ENCODE measurements at regions not wholly inside any gene's neighbourhood (a gene's known extent, or its start where the extent isn't known, plus 50 kb on each side); places are given as distances from the start of the nearest gene placed in this dataset.
"Not testable (repeated sequence)": the region's sequence is repeated elsewhere in the genome, so short reads cannot be mapped to it uniquely, and the experiment has no call there.

DNA sequence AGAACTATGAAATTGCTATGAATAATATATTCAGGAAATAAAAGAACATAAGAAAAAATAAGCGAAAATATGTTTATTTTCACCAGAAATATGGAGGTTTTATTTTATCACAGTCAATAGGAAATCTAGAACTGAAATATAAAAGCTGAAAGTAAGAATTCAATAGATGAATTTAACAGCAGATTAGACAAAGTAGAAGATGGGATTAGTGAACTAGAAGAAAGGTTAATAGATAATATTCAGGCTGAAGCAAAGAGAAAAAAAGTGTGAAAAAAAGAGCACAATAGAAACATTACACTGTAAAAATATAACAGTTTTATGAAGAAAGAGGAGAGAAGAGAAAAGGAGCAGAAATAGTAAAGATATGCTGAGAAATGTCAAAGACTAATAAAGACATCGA, 1152.1 kb downstream of the FAT4 start:
- no peak for DNase-seq

GRCh38 chr4:126468144-126468543, 1153.4 kb downstream of the FAT4 start:
- no peak for DNase-seq

DNA sequence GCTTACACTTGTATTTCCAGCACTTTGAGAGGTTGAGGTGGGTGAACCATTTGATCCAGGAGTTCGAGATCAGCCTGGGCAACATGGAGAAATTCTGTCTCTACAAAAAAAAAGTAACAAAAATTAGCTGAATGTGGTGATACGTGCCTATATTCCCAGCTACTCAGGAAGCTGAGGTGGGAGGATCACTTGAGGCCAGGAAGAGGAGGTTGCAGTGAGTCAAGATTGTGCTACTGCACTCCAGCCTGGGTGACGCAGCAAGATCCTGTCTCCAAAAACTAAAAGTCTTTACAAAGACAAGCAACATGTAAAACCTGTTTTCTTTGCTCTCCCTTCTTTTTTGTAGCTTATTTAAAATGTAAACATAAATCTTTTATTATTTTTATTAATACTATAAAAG, 1156.1 kb downstream of the FAT4 start:
- DNase-seq = no peak

- no peak for DNase-seq
Observed at GRCh38 chr4:126475730-126476129, 1157.0 kb upstream of the INTU start.

- no peak for DNase-seq
Observed at GRCh38 chr4:126479709-126480108, 1153.0 kb upstream of the INTU start.

DNA sequence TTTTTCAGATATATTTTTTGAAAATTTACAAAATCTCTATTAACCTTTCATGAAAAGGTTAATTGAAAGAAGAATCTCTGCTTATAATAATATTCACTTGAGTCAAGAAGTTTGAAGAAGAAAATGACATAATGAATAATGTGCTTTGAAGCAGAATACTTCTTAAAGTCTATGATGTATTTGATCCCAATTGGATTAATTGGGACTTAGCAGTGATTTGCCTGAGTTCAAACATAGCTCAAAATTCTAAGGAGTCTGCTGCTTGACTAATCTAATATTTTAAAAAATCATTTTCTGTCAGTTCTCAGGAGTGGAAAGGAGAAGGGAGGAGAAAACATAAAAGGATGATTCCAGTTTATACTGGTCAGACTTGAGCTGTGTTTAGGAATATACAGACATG, 1150.4 kb upstream of the INTU start:
- DNase-seq = no peak

DNA sequence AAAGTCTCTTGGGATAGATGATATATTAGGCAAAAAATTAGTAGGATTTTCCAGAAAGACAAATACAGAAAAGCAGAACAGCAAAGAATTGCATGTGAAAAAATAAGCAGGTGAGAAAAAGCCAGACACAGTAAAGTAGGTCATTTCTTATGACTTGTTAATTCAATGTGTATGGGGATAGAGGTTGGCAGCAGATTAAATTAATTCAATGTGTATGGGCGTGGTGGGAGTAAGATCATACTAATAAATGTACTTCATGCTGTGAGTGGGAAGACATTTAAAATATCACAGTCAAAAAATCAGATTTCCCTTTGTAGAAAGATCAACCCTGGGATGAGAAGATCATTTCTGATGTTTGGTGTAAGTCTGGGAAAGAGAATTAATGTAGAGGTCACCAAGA, 1146.4 kb upstream of the INTU start:
- DNase-seq = no peak

GRCh38 chr4:126489826-126490463, 1142.8 kb upstream of the INTU start:
- DNase-seq = no peak

DNA sequence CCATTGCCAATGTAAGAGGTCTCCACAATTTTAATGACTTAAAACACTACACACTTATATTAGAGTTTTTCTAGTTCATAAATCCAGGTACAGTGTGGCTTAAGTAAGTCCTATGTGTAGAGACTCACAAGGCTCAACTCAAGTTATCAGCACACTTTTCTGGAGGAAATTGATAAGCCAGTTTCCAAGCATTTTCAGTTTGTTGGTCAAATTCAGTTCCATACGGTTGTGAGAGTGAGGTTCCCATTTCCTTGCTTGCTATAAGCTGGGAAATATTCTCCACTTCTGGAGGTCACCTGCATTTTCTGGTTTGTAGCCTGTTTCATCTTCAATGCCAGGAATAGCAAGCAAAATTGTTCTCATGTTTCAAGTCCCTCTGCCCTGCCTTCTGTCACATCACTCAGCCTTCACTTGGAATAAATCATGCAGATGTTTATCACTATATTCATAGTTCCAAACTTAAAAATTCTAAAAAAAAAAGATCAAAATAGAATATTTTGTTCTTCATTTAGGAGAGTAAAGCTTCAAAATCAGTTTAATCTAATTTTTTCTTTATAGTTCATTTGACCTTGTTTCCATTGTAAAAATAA, 1137.5 kb upstream of the INTU start:
- DNase-seq = no peak

DNA sequence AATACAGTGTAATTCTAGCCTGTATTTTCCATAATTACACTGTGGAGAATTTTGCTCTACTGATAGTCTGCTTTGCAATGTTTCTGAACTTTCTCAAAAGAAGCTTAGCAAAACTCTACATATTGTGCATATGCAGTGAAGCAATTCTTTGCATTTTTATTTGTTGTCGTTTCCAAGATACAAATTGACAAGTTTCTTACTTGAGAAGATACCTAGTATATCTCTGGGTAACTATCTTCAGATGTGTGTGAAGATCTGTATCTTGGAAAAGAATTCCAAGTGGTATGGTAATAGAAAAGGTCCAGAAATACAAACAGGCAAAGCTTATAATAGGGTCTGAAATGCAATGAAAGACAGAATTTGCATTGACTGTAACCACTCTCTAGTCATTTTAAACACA, 1119.8 kb upstream of the INTU start:
- no peak for DNase-seq

DNA sequence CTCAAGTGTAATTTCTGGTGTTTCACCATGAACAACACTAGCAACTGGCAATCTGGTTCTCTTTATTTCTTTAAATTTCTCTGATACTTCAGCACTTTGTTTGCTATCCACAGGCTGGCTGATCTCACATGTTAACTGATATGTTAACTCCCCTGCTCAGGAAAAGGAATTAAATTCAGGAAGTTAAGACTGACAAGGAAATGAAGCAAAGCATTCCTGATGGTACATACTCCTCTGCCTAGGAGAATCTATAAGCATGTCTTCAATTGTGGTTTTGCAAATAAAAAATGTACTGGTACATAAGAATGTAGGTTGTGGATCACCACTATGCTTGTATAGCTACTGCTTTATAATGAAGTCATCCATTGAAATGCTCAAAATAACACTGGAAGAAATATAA, 1119.2 kb upstream of the INTU start:
- DNase-seq = no peak

- no peak for DNase-seq
Observed at GRCh38 chr4:126520731-126521130, 1112.0 kb upstream of the INTU start.

DNA sequence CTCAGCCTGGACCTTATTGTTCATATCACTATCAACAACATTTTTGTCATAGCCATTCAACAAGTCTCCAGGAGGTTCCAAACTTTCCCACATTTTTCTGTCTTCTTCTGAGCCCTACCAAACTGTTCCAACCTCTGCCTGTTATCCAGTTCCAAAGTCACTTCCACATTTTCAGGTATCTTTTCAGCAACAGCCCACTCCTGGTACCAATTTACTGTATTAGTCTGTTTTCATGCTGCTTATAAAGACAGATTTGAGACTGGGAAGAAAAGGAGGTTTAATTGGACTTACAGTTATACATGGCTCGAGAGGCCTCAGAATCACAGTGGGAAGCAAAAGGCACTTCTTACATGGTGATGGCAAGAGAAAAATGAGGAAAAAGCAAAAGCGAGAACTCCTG, 1107.4 kb upstream of the INTU start:
- DNase-seq = not testable (repeated sequence)

- DNase-seq = no peak
Observed at GRCh38 chr4:126526335-126526734, 1106.4 kb upstream of the INTU start.

- no peak for DNase-seq
Observed at GRCh38 chr4:126529997-126530396, 1102.8 kb upstream of the INTU start.

DNA sequence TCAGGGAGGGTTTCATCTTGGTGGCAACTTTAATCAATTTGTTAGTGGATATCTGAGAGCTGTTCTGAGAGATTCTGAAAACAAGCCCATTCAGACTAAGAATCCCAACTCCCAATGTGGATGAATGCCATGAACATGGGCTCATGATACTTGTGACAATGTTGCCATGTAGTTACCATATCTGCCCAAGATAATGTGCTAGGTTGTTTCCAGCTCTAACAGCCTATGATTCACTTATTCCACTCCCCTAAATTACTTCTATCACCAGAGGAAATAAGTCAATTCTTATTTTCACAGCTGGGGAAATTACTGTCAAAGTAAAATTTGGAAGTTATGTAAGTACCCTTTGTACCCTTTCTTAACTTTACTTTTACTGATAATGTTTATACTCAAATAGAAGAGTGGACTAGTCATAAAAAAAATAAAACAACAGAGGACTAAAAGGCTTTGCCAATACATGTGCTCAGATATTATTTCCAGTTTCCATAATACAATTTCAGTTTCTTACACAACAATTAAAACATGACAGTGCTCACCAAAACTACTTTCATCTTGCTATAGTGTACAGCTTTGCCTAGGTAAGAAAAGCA, 1101.7 kb upstream of the INTU start:
- no peak for DNase-seq

DNA sequence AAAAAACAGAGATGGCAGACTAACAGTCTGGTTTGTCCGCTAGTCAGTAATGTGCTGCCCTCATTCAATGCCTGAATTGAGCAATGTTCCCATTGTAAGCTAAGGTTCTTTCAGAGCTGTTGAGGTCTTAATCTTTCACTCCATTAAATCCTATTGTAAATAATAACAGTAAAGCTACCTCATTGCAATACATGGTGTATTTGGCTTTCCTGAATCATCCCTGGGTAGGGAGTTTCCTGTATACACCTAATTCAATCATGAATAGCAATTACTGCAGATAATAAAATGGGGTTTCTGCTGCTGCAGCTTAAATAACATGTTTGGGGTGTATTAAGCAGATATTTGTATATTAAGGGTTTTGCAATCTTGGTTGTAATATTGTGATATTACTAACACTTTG, 1100.2 kb upstream of the INTU start:
- DNase-seq = no peak

DNA sequence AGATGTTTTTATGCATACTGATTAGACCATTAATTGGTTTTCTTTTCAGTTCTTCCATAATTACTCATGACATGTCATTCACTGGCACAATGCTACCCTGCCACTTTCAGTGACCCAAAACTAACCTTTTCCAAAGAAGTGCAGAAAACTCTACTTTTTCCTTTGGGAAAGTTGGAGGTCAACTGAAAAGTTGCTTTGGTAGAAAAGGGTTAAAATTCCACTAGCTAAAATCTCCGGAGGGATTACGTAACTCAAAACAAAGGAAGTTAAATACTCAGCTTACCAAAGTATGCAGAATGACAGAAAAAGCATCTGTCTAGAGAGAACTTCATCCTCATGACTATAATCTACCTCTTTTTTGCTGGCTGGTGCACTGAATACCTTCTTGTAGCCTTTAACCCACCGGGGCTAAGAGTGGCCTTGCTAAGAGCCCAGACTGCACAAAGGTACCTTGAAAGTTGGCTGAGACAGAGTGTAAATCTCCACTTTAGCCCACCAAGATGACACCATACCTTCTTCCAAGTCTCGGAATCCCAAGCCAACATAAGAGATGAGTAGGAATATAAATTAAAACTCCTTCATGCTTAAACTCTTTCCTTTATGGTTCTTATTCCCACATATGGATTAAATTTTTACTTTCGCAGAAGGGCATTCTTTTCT, 1099.5 kb upstream of the INTU start:
- DNase-seq = no peak

GRCh38 chr4:126539771-126540170, 1093.0 kb upstream of the INTU start:
- no peak for DNase-seq

DNA sequence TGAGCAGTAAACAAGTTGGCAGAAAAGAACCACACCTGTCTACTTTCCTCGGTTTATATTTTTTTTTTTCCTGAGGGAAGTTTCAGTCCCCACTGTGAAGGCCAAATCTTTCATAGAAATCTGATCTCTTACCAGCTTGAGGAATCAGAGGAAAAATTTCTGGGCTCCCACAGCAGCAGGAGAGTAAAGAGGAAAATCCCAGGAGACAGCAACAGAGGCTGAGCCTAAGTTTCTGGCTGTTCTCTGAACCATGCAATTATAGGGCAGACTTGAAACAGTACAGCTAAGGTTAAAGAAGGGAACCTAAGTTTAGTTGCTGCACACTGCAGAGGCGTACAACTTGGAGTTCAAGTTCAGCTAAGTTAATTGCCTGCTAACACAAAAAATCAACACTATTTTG, 1090.9 kb upstream of the INTU start:
- no peak for DNase-seq

DNA sequence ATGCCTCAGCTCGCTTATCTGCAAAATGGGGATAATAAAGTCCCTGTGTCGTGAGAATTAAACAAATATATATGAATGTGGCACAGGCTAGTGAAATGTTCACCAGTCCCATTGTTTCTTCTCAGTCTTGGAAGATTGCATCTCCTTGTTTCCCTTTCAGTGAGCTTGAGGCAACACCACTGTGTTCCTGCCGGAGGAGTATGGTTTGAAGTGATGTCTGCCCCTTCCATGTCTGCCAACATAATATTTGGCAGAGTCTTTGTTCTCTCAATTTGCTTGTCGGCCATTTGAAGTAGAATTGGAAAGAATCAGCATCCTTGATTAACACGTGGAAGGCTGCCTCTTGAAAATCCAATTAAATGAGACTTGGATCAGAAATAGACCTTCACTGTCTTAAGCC, 1088.5 kb upstream of the INTU start:
- DNase-seq = no peak

GRCh38 chr4:126546197-126546596, 1086.6 kb upstream of the INTU start:
- DNase-seq = not testable (repeated sequence)

- no peak for DNase-seq
Observed at GRCh38 chr4:126547352-126547751, 1085.4 kb upstream of the INTU start.

DNA sequence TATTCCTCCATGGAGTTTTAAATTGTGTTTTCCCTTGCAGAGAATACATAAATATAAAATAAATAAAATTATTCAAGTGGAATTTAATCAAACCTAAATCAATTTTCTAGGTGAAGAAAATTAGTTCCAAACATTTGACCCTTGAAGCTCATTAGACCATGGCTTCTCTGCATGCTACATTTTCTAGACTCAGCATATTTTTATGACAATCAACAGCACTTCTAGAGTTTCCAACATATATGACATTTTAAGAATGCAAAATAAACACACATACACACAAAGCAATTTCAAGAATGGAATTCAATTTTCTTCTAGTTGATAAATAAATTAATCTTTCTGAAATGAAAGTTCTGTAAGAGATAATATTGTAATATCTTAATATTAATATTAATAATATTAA, 1083.9 kb upstream of the INTU start:
- DNase-seq = no peak

Data from NCI-H146 (cell line).